RPMI7951 (cell line): ENCODE measurements at regions not wholly inside any gene's neighbourhood (a gene's known extent, or its start where the extent isn't known, plus 50 kb on each side); places are given as distances from the start of the nearest gene placed in this dataset.
A peak's percentile ranks its signal among the peaks of the same experiment; 100 is the strongest.
"Not testable (repeated sequence)": the region's sequence is repeated elsewhere in the genome, so short reads cannot be mapped to it uniquely, and the experiment has no call there.

ENCODE experiments used
- DNase-seq: peaks from one replicate; pipeline ENCODE4 v3.0.0-alpha.2; 2012; ENCODE audit warnings: low read depth

DNA sequence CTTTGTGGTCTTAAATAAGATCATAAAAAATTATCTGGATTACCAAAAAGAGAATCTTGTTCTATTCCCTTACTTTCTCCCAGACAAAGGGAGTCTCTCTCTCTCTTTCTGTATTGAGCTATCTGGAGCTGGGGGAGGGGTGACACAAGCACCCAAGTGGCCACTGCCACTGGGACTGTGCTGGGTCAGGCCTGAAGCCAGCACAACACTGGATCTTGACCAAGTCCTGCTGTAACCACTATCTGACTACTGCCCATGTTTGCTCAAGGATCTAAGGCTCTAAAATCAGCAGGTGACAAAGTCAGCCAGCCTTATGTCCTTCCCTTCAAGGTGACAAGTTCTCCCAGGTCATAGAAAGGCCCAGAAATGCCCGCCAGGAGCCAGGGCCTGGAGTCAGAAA is 75.0 kb upstream of the SPATA16 start:
- DNase-seq, result no peak

DNA sequence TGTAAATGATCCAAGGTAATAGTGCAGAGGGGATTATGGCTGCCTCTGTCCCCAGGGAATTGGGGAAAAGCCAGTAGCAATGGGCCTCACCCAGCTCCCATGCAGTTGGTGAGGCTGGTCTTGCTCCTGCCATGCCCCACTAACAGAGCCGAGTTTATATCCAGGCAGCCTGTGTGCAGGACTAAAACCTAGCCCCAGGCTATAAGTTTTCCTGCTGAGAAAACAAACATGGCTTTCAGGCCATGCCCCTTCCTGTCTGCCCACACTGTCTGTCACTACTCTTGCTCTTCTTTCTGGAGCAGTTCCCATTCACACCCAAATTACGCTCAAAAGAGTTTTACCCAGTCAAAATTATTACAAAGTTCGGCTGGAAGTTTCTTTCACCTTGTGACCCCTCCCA is 73.5 kb upstream of the SPATA16 start:
- DNase-seq, result peak; percentile 3

DNA sequence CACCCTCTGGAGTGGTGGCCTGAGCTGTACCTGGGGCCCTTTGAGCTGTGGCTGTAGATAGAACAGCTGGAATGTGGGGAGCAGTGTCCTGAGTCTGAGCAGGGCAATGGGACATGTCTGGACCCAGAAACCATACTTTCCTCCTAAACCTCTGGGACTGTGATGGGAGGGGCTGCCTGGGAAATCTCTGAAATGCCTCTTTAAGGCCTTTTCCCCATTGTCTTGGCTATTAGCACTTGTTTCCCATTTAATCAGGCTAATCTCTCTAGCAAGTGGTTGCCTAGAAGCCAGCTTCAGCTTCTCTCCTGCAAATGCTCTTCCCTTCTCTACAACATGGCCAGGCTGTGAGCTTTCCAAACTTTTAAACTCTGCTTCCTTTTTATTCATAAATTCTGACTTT is 58.5 kb upstream of the SPATA16 start:
- DNase-seq, result no peak

DNA sequence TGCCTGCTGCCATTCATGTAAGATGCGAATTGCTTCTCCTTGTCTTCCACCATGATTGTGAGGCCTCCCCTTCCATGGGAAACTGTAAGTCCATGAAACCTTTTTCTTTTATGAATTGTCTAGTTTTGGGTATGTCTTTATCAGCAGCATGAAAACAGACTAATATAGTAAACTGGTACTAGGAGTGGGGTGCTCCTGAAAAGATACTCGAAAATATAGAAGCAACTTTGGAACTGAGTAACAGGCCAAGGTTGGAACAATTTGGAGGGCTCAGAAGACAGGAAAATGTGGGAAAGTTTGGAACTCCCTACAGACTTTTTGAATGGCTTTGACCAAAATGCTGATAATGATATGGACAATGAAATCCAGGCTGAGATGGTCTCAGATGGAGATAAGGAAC is 53.8 kb upstream of the SPATA16 start:
- not testable (repeated sequence) for DNase-seq

DNA sequence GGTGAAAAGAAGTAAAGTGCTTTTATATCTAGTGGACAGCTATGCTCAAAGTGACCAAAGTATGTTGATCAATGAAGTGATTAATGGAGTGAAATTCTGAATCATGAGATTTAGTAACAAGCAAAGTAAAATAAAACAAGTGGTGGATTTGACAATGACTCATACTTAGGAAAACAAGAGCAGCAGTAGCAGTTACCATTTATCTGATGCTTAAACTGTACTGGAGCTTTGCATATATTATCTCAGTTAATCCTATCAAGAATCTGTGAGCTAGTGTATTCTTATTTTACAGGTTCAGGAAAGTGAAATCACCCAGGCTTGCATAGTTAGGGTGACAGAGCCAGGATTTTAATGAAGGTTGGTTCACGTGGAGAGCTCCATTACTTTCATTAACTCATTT is 50.6 kb upstream of the SPATA16 start:
- no peak for DNase-seq
